NCI-H774 (cell line): ENCODE measurements at regions not wholly inside any gene's neighbourhood (a gene's known extent, or its start where the extent isn't known, plus 50 kb on each side); places are given as distances from the start of the nearest gene placed in this dataset.

Experiments used
- DNase-seq: peaks from one replicate; lab custom pipeline; 2025; lab: John Stamatoyannopoulos, UW

GRCh38 chr20:60274717-60275116, 316.5 kb downstream of the CDH26 start:
- no peak for DNase-seq

- no peak for DNase-seq
These were observed 323.1 kb downstream of the CDH26 start for GRCh38 chr20:60281295-60281694.

GRCh38 chr20:60283281-60283680, 325.1 kb downstream of the CDH26 start:
- no peak for DNase-seq

- DNase-seq, result no peak
These were observed 328.5 kb downstream of the CDH26 start for GRCh38 chr20:60286764-60287163.

GRCh38 chr20:60288945-60289344, 330.7 kb downstream of the CDH26 start:
- no peak for DNase-seq

- DNase-seq, result no peak
These were observed 333.8 kb downstream of the CDH26 start for GRCh38 chr20:60292001-60292520.

GRCh38 chr20:60294632-60295031, 336.4 kb downstream of the CDH26 start:
- no peak for DNase-seq

- no peak for DNase-seq
These were observed 337.0 kb downstream of the CDH26 start for GRCh38 chr20:60295214-60295613.

GRCh38 chr20:60297649-60298048, 339.4 kb downstream of the CDH26 start:
- no peak for DNase-seq

- no peak for DNase-seq
These were observed 340.4 kb downstream of the CDH26 start for GRCh38 chr20:60298647-60299046.

GRCh38 chr20:60299951-60300350, 341.7 kb downstream of the CDH26 start:
- no peak for DNase-seq

- no peak for DNase-seq
These were observed 342.2 kb downstream of the CDH26 start for GRCh38 chr20:60300374-60300773.

- no peak for DNase-seq
These were observed 344.7 kb downstream of the CDH26 start for GRCh38 chr20:60302875-60303274.

- DNase-seq, result no peak
These were observed 345.9 kb downstream of the CDH26 start for GRCh38 chr20:60304026-60304590.

- no peak for DNase-seq
These were observed 346.7 kb downstream of the CDH26 start for GRCh38 chr20:60304931-60305330.

- no peak for DNase-seq
These were observed 347.9 kb downstream of the CDH26 start for GRCh38 chr20:60306105-60306504.

- DNase-seq, result no peak
These were observed 348.3 kb downstream of the CDH26 start for GRCh38 chr20:60306551-60306950.

GRCh38 chr20:60310560-60311349, 352.5 kb downstream of the CDH26 start:
- DNase-seq, result no peak

- no peak for DNase-seq
These were observed 355.0 kb downstream of the CDH26 start for GRCh38 chr20:60313191-60313590.

- DNase-seq, result no peak
These were observed 355.4 kb downstream of the CDH26 start for GRCh38 chr20:60313614-60314013.

- no peak for DNase-seq
These were observed 356.5 kb downstream of the CDH26 start for GRCh38 chr20:60314727-60315126.

GRCh38 chr20:60316476-60317158, 358.4 kb downstream of the CDH26 start:
- DNase-seq, result no peak

- no peak for DNase-seq
These were observed 359.2 kb downstream of the CDH26 start for GRCh38 chr20:60317401-60317800.
